H9 (cell line): ENCODE measurements at regions not wholly inside any gene's neighbourhood (a gene's known extent, or its start where the extent isn't known, plus 50 kb on each side); places are given as distances from the start of the nearest gene placed in this dataset.

Source experiments
- DNase-seq: peaks from one replicate; pipeline ENCODE4 v3.0.0-alpha.2; 2017
- H2AFZ ChIP-seq: one replicate; pipeline ENCODE4 v1.6.1; 2013; ENCODE audit warnings: mild to moderate bottlenecking, low read length, control low read depth, moderate library complexity
- H2AK5ac ChIP-seq: 2 replicates; pipeline ENCODE4 v1.6.1; 2013; ENCODE audit warnings: low read length, control low read depth, mixed read lengths; ENCODE audit not compliant: insufficient read length
- H2BK120ac ChIP-seq: one replicate; pipeline ENCODE4 v1.6.1; 2013; ENCODE audit warnings: low read depth, mild to moderate bottlenecking, low read length, control low read depth, inconsistent platforms; ENCODE audit not compliant: poor library complexity, severe bottlenecking
- H2BK12ac ChIP-seq: 2 replicates; pipeline ENCODE4 v1.6.1; 2013; ENCODE audit warnings: low read length, control low read depth, mixed read lengths, low read depth; ENCODE audit not compliant: insufficient read length
- H2BK15ac ChIP-seq: 2 replicates; pipeline ENCODE4 v1.6.1; 2013; ENCODE audit warnings: low read depth, low read length, control low read depth
- H2BK20ac ChIP-seq: one replicate; pipeline ENCODE4 v1.6.1; 2013; ENCODE audit warnings: low read depth, mild to moderate bottlenecking, low read length, control low read depth, inconsistent platforms; ENCODE audit not compliant: poor library complexity, severe bottlenecking
- H2BK5ac ChIP-seq: 2 replicates; pipeline ENCODE4 v1.6.1; 2013; ENCODE audit warnings: low read length, control low read depth, mixed read lengths; ENCODE audit not compliant: insufficient read length
- H3K14ac ChIP-seq: 2 replicates; pipeline ENCODE4 v1.6.1; 2013; ENCODE audit warnings: low read length, control low read depth; ENCODE audit not compliant: insufficient read depth
- H3K18ac ChIP-seq: 2 replicates; pipeline ENCODE4 v1.6.1; 2013; ENCODE audit warnings: low read depth, mild to moderate bottlenecking, mixed read lengths, low read length, control low read depth; ENCODE audit not compliant: insufficient read length
- H3K23ac ChIP-seq: 2 replicates; pipeline ENCODE4 v1.6.1; 2013; ENCODE audit warnings: low read length, control low read depth, mixed read lengths, low read depth; ENCODE audit not compliant: insufficient read length
- H3K23me2 ChIP-seq: 2 replicates; pipeline ENCODE4 v1.6.1; 2013; ENCODE audit warnings: low read depth, mild to moderate bottlenecking, mixed read lengths, low read length, control low read depth; ENCODE audit not compliant: insufficient read length, poor library complexity, severe bottlenecking
- H3K27ac ChIP-seq: 2 replicates; pipeline ENCODE4 v1.5.1; 2013; ENCODE audit warnings: low read length, control low read depth, mixed read lengths, low read depth; ENCODE audit not compliant: insufficient read length
- H3K27me3 ChIP-seq: 2 replicates; pipeline ENCODE4 v1.6.1; 2013; ENCODE audit warnings: low read length, control low read depth, inconsistent platforms; ENCODE audit not compliant: insufficient read depth
- H3K4ac ChIP-seq: 2 replicates; pipeline ENCODE4 v1.6.1; 2013; ENCODE audit warnings: low read depth, mild to moderate bottlenecking, control low read depth, inconsistent platforms, low read length, moderate library complexity
- H3K4me1 ChIP-seq: 2 replicates; pipeline ENCODE4 v1.6.1; 2013; ENCODE audit warnings: low read length, control low read depth, inconsistent platforms; ENCODE audit not compliant: insufficient read depth
- H3K4me2 ChIP-seq: 2 replicates; pipeline ENCODE4 v1.6.1; 2013; ENCODE audit warnings: low read length, control low read depth, mixed read lengths; ENCODE audit not compliant: insufficient read length, insufficient read depth
- H3K56ac ChIP-seq: 2 replicates; pipeline ENCODE4 v1.6.1; 2013; ENCODE audit warnings: low read depth, mild to moderate bottlenecking, mixed read lengths, low read length, control low read depth; ENCODE audit not compliant: insufficient read length
- H3K79me1 ChIP-seq: 2 replicates; pipeline ENCODE4 v1.6.1; 2013; ENCODE audit warnings: low read depth, mild to moderate bottlenecking, moderate library complexity, low read length, control low read depth, inconsistent platforms; ENCODE audit not compliant: insufficient read depth, poor library complexity, severe bottlenecking
- H3K79me2 ChIP-seq: 2 replicates; pipeline ENCODE4 v1.6.1; 2013; ENCODE audit warnings: low read length, control low read depth, inconsistent platforms; ENCODE audit not compliant: insufficient read depth
- H3K9ac ChIP-seq: 2 replicates; pipeline ENCODE4 v1.6.1; 2013; ENCODE audit warnings: low read length, control low read depth, mixed read lengths; ENCODE audit not compliant: insufficient read length; ENCODE audit errors: extremely low read depth
- H3K9me3 ChIP-seq: one replicate; pipeline ENCODE4 v1.6.1; 2013; ENCODE audit warnings: low read depth, low read length, inconsistent platforms; ENCODE audit not compliant: control insufficient read depth
- H3T11ph ChIP-seq: one replicate; pipeline ENCODE4 v1.6.1; 2013; ENCODE audit warnings: mild to moderate bottlenecking, low read length, control low read depth, inconsistent platforms
- H4K20me1 ChIP-seq: one replicate; pipeline ENCODE4 v1.6.1; 2013; ENCODE audit not compliant: control insufficient read depth, insufficient read length, insufficient read depth
- H4K5ac ChIP-seq: 2 replicates; pipeline ENCODE4 v1.6.1; 2013; ENCODE audit warnings: low read depth, mild to moderate bottlenecking, mixed read lengths, low read length, control low read depth; ENCODE audit not compliant: insufficient read length
- H4K8ac ChIP-seq: replicated peaks from 2 replicates; pipeline ENCODE4 v1.6.1; 2013; ENCODE audit warnings: low read length, control low read depth, mixed read lengths, low read depth; ENCODE audit not compliant: insufficient read length
- H4K91ac ChIP-seq: 2 replicates; pipeline ENCODE4 v1.6.1; 2013; ENCODE audit warnings: low read depth, mild to moderate bottlenecking, moderate library complexity, mixed read lengths, low read length, control low read depth; ENCODE audit not compliant: insufficient read length
- H3K27ac Mint-ChIP-seq, 3 experiments: 2 replicates in 2 of 3; 3 replicates in 1 of 3; pipeline ENCODE4 v1.8.0; 2020 to 2021; ENCODE audit warnings: mixed read lengths in 3 of 3, mild to moderate bottlenecking in 1 of 3, moderate library complexity in 1 of 3
- H3K27me3 Mint-ChIP-seq: 2 replicates; pipeline ENCODE4 v1.8.0; 2021; ENCODE audit warnings: low read depth, mild to moderate bottlenecking, moderate library complexity, mixed read lengths
- H3K36me3 Mint-ChIP-seq, 3 experiments: 2 replicates in 2 of 3; 3 replicates in 1 of 3; pipeline ENCODE4 v1.8.0; 2020 to 2021; ENCODE audit warnings: low read depth in 3 of 3, mixed read lengths in 3 of 3; ENCODE audit not compliant: insufficient read depth in 1 of 3
- H3K4me1 Mint-ChIP-seq, 2 experiments: 2 replicates each; pipeline ENCODE4 v1.8.0; 2020; ENCODE audit warnings: mixed read lengths in 2 of 2
- H3K4me3 Mint-ChIP-seq, 2 experiments: 2 replicates in 1 of 2; 3 replicates in 1 of 2; pipeline ENCODE4 v1.8.0; 2020 to 2021; ENCODE audit warnings: mild to moderate bottlenecking in 2 of 2, mixed read lengths in 2 of 2, moderate library complexity in 1 of 2
- H3K9me3 Mint-ChIP-seq, 2 experiments: 2 replicates in 1 of 2; 3 replicates in 1 of 2; pipeline ENCODE4 v1.8.0; 2020; ENCODE audit warnings: mild to moderate bottlenecking in 2 of 2, mixed read lengths in 2 of 2, moderate library complexity in 1 of 2
- CTCF ChIP-seq: fragments of 200-600 bp; sonication (generic); conservative IDR thresholded peaks from 3 replicates; pipeline ENCODE4 v1.8.0; 2021; ENCODE audit warnings: antibody characterized with exemption, mild to moderate bottlenecking
- WGBS: extraction: QIAGEN DNeasy Blood & Tissue Kit; methylation state at CpG from one replicate; pipeline ENCODE4 v1.1.7; 2013; ENCODE audit warnings: missing lambda C conversion rate, low lambda C conversion rate, mixed read lengths; ENCODE audit not compliant: insufficient read length; ENCODE audit errors: extremely low coverage; 5-methylcytosine and 5-hydroxymethylcytosine counted together

DNA sequence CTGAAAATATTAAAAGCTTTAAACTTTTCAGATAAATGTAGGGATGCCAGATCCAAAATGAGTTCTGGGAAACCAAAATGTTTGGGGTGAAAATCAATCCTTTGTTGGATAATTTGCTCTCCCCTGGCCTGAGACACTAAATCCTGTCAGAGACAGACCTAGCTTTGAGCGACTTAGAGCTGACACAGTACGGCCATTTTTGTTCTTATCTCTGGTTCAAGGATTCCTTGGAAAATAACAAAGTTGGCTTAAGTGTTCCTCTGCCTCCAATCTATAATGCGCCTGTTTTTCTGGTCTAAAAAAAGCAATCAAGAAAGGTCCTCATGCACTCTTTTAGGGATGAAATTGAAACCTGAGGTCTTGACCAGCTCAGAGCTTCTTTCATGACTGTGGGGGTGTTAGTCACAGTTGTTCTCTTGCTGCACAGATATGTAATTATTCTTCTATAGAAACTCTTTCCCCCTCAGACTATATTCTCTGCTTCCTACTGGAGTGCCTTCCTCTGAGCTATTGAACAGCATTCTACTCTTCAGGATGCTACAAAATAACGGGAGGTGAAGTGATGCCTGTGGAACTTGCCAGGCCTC, 52.3 kb upstream of the EGLN3 start:
- Histone ChIP-seq H4K91ac (no peak overlapping the region), H2BK20ac (no peak overlapping the region), H3K9ac (no peak overlapping the region), H3K27ac (no peak overlapping the region), H3K56ac (no peak overlapping the region), H4K8ac (no peak overlapping the region), H3K9me3 (no peaks in the 10 kb centered on the region), H3K23ac (no peak overlapping the region), H2BK12ac (no peak overlapping the region), H2BK15ac (no peak overlapping the region), H2AK5ac (no peak overlapping the region), H3K23me2 (no peaks in the 10 kb centered on the region), H3K18ac (no peak overlapping the region), H3K79me1 (no peaks in the 10 kb centered on the region), H4K20me1 (no peaks in the 10 kb centered on the region), H2BK120ac (no peak overlapping the region), H2BK5ac (no peak overlapping the region), H3T11ph (no peak overlapping the region), H3K4me1 (no peaks in the 10 kb centered on the region), H4K5ac (no peak overlapping the region), H3K27me3 (no peaks in the 10 kb centered on the region), H2AFZ (no peak overlapping the region), H3K4me2 (no peak overlapping the region), H3K79me2 (no peaks in the 10 kb centered on the region), H3K4ac (no peak overlapping the region), H3K14ac (no peak overlapping the region)
- H3K9me3 Mint-ChIP-seq: no peaks in the 10 kb centered on the region
- no peaks in the 10 kb centered on the region for H3K4me1 Mint-ChIP-seq
- no peak overlapping the region for H3K4me3 Mint-ChIP-seq
- no peaks in the 10 kb centered on the region; the same call in 1 of the 2 replicates for H3K27me3 Mint-ChIP-seq
- TF ChIP-seq CTCF: no peak
- peak overlapping the region in 1 of 3 experiments; percentile 70; a peak in 1 of 7 replicates for H3K27ac Mint-ChIP-seq
- no peak for DNase-seq
- WGBS: no CpG with 5 or more reads among the region's 4 CpGs
- no peaks in the 10 kb centered on the region for H3K36me3 Mint-ChIP-seq
